Breast epithelium (tissue), 3 donors: ENCODE measurements at regions not wholly inside any gene's neighbourhood (a gene's known extent, or its start where the extent isn't known, plus 50 kb on each side); places are given as distances from the start of the nearest gene placed in this dataset.

Experiments
- CTCF ChIP-seq, 3 donors: fragments of 450-650 bp; IDR thresholded peaks; one replicate each; pipeline ENCODE4 v1.5.1; 2016 to 2017; ENCODE audit warnings: antibody characterized with exemption in 3 of 3, mild to moderate bottlenecking in 3 of 3, moderate library complexity in 3 of 3
- POLR2A ChIP-seq: fragments of 450-650 bp; IDR thresholded peaks from one replicate; pipeline ENCODE4 v1.6.1; 2016; ENCODE audit warnings: antibody characterized with exemption, mild to moderate bottlenecking, moderate library complexity
- POLR2AphosphoS5 ChIP-seq, 3 donors: sonication (generic); formaldehyde crosslinking; IDR thresholded peaks; one replicate each; pipeline ENCODE4 v1.6.1; 2017; ENCODE audit warnings: antibody characterized with exemption in 3 of 3

DNA sequence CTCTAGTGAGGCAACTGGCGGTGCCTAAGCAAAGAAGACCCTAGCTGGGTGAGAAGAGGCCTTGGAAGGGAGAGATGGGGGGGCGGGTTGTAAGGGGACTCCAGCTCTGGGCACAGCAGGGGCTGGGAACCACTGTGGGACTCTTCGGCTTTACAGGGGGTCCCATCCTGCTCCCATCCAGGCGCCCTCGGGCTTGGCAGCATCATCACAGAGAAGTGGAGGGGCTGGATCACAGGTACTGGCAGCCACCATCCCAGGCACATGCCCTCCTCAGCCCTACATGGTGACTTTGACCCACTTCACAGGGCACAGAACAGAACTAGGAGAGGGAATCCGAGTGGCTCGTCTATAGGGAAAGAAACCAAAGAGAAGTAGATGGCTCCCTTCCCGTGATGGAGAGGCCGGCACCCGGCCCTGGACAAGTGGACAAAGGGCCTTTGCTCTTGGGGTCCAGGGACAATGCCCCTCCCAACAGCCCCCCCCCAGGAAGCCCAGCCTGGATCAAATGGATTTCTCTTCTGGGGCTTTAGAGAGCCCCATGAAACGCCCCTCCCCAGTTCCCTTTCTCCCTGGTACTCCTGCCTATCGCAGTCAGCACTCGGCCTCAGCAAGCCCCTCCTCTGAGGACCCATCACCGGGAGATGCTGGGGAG, 54.0 kb upstream of the ECE1 start:
- TF ChIP-seq POLR2A (no peak), CTCF (IDR thresholded peaks at IDR 0.05) (no peak), POLR2AphosphoS5 (IDR thresholded peaks at IDR 0.05) (no peak)
